ENCODE measurements at regions not wholly inside any gene's neighbourhood (a gene's known extent, or its start where the extent isn't known, plus 50 kb on each side); places are given as distances from the start of the nearest gene placed in this dataset.

DNA sequence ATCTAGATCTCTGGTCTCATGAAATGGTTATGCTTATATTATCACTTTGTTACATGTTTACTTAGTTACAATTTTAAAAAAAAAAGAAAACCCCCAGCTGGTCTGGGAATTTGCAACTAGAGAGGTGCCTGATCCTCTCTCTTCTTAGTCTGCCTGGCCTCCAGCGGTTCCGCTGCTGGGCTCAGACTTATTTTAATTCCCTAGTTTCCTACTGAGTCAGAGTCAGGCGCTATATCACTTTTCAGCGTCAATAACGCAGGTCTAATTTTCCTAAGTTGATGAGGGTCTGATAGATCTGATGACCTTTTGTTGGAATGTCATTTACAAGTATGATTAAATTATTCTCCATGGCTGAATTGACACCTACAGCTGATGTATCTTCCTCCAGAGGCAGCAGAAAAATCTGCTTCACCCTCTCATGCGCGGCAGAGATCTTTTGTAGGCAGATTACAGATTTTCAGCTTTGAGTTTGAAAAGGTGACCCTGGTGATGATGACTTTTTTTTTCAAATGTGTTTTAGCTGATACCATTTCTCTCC lies 391.0 kb downstream of the CBLN4 start (continued):
- TF ChIP-seq ZNF462 (CRISPR knock-in tag; IDR thresholded peaks at IDR 0.05) (no peak), EZH2phosphoT487 (IDR thresholded peaks at IDR 0.05; ENCODE audit: unreplicated experiment) (no peak)

DNA sequence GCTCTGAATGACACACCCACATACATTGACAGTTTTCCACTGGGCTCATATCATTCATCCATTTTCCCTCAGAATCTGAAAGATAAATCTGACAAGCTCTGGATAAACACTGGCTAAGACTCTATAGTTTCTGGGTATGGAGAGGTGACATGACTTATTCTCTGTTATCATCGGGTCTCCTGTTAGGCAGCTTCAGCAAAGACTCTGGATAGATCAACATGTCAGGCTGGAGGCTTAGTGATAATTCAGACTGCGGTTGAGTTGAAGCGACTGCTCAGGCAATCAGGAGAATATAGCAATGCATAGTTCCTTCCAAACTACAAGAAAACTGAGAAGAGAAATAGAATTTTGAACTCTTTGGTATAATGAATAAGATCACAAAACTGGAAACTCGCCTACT lies 394.6 kb downstream of the CBLN4 start:
- Mint-ChIP-seq H3K27ac (no peak overlapping the region), H3K4me1 (no peaks in the 10 kb centered on the region), H3K4me3 (no peak overlapping the region), H3K36me3 (ENCODE audit: low read depth) (peaks cover 19% of the 10 kb centered on the region; the same call in 2 of the 3 replicates), H3K9me3 (peaks cover 97% of the 10 kb centered on the region), H3K27me3 (ENCODE audit: insufficient read depth, low read depth, poor library complexity) (no peaks in the 10 kb centered on the region)
- Histone ChIP-seq H3K4me3 (no peak overlapping the region), H3K9me2 (ENCODE audit: insufficient read depth) (no peaks in the 10 kb centered on the region), H3K36me3 (ENCODE audit: insufficient read depth) (peaks cover 7% of the 10 kb centered on the region), H4K20me1 (replicated peaks; ENCODE audit: insufficient read depth) (no peaks in the 10 kb centered on the region), H3K4me1 (ENCODE audit: insufficient read depth) (no peaks in the 10 kb centered on the region), H3K4me2 (no peak overlapping the region), H3K27ac (ENCODE audit: low read depth) (no peak overlapping the region), H3F3A (replicated peaks; ENCODE audit: low read depth) (no peaks in the 10 kb centered on the region), H2AFZ (no peak overlapping the region), H3K79me2 (replicated peaks; ENCODE audit: insufficient read depth) (no peaks in the 10 kb centered on the region), H3K27me3 (ENCODE audit: insufficient read depth) (no peaks in the 10 kb centered on the region)
- ATAC-seq = no peak
- TF ChIP-seq, protein P1, sequence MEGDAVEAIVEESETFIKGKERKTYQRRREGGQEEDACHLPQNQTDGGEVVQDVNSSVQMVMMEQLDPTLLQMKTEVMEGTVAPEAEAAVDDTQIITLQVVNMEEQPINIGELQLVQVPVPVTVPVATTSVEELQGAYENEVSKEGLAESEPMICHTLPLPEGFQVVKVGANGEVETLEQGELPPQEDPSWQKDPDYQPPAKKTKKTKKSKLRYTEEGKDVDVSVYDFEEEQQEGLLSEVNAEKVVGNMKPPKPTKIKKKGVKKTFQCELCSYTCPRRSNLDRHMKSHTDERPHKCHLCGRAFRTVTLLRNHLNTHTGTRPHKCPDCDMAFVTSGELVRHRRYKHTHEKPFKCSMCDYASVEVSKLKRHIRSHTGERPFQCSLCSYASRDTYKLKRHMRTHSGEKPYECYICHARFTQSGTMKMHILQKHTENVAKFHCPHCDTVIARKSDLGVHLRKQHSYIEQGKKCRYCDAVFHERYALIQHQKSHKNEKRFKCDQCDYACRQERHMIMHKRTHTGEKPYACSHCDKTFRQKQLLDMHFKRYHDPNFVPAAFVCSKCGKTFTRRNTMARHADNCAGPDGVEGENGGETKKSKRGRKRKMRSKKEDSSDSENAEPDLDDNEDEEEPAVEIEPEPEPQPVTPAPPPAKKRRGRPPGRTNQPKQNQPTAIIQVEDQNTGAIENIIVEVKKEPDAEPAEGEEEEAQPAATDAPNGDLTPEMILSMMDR (conservative IDR thresholded peaks at IDR 0.05; ENCODE audit: low read depth in 2 of 2) = no peak
- no peak for TF ChIP-seq NANOG (IDR thresholded peaks at IDR 0.05; ENCODE audit: borderline replicate concordance)
- TF ChIP-seq CREB1 (CRISPR knock-in tag; IDR thresholded peaks at IDR 0.05; ENCODE audit: low read depth) = no peak
- TF ChIP-seq, protein P2, sequence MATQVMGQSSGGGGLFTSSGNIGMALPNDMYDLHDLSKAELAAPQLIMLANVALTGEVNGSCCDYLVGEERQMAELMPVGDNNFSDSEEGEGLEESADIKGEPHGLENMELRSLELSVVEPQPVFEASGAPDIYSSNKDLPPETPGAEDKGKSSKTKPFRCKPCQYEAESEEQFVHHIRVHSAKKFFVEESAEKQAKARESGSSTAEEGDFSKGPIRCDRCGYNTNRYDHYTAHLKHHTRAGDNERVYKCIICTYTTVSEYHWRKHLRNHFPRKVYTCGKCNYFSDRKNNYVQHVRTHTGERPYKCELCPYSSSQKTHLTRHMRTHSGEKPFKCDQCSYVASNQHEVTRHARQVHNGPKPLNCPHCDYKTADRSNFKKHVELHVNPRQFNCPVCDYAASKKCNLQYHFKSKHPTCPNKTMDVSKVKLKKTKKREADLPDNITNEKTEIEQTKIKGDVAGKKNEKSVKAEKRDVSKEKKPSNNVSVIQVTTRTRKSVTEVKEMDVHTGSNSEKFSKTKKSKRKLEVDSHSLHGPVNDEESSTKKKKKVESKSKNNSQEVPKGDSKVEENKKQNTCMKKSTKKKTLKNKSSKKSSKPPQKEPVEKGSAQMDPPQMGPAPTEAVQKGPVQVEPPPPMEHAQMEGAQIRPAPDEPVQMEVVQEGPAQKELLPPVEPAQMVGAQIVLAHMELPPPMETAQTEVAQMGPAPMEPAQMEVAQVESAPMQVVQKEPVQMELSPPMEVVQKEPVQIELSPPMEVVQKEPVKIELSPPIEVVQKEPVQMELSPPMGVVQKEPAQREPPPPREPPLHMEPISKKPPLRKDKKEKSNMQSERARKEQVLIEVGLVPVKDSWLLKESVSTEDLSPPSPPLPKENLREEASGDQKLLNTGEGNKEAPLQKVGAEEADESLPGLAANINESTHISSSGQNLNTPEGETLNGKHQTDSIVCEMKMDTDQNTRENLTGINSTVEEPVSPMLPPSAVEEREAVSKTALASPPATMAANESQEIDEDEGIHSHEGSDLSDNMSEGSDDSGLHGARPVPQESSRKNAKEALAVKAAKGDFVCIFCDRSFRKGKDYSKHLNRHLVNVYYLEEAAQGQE (IDR thresholded peaks at IDR 0.05; ENCODE audit: unreplicated experiment) = no peak
- no peak for DNase-seq (ENCODE audit: low spot score)

All from GM23338 (cell line).